GM19240 (cell line): ENCODE measurements at regions not wholly inside any gene's neighbourhood (a gene's known extent, or its start where the extent isn't known, plus 50 kb on each side); places are given as distances from the start of the nearest gene placed in this dataset.

Experiments
- DNase-seq: peaks from one replicate; pipeline ENCODE4 v3.0.0; 2011; ENCODE audit warnings: low spot score; ENCODE audit not compliant: insufficient read length

GRCh38 chr10:104505521-104506042 is 135.5 kb upstream of the SORCS3 start:
- DNase-seq, result no peak

DNA sequence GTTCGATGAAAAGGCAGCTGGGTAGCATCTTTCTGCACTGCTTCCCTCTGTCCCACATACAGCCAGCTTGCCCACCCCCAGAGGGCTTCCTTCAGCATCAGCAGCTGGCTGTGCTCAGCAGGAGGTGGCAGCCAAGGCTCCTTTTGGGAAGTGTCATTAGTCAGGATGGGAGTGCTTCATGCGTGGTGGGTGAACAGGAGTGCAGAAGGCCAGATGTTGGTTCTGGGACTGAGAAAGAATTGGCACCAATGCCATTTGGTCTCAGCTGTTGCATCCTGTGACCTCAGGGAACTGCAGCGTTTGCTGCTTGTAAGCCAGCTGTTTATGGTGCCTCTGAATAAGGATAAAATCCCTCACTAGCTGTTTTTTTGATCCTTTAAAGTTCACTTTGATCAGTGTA is 131.1 kb upstream of the SORCS3 start:
- DNase-seq, result no peak

GRCh38 chr10:104510644-104511043 is 130.4 kb upstream of the SORCS3 start:
- no peak for DNase-seq

DNA sequence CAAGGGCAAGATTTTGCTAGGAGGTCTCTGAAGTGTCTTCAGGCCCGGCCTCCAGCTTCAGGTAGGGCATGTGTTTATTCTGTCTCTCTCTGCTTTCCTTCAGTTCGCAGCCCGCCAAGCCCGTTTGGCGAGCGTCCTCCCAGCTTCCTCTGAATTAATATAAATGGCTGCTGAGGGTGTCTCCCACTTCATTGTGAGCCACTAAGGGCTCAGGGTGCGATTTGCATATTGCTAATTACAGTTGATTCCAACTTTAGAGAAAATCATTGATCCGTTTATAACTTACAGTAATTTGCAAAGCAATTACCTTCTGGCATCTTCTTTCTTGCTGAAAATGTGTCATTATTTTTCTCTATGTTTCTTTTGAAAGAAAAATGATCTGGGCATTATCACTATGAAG is 128.3 kb upstream of the SORCS3 start:
- no peak for DNase-seq

- no peak for DNase-seq
These were observed 125.4 kb upstream of the SORCS3 start for GRCh38 chr10:104515678-104516199.

GRCh38 chr10:104516986-104517385 is 124.1 kb upstream of the SORCS3 start:
- DNase-seq, result no peak

DNA sequence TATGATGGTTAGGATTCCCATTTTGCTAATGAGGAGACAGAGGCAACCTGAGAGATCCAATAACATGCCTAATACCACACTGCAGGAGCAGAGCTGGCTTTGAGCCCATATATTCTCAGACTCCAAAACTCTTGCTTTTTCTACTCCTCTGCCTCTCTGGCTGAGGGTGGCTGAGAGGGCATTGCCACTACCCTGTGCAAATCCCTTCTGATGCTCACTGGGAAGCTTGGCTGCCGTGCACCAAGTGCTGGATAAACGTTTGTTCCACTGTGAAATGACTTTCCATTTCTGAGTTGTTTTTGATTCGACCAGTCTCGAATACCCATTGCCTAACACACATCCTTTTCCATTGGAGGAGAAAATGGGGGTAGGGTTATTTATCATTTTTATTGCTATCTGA is 123.1 kb upstream of the SORCS3 start:
- DNase-seq, result no peak

DNA sequence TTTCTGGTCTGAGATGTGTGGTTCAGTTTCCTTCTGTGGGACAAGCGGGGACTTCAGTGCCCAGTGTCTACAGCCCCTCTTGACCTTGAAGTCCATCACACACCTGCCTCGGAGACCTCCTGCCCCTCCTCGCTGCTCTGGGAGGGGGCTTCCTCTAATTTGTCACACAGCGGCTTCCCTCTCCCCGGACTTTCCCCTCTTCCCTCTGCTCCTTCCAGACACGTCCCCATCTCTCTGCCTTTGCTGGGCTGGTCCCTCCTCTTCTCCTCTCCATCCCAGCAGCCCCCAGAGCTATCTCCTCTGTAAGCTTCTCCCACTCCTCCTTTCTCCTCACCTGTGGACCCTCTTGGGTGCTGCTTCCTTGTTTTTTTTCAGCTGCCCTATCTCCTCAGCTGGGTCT is 122.2 kb upstream of the SORCS3 start:
- no peak for DNase-seq

DNA sequence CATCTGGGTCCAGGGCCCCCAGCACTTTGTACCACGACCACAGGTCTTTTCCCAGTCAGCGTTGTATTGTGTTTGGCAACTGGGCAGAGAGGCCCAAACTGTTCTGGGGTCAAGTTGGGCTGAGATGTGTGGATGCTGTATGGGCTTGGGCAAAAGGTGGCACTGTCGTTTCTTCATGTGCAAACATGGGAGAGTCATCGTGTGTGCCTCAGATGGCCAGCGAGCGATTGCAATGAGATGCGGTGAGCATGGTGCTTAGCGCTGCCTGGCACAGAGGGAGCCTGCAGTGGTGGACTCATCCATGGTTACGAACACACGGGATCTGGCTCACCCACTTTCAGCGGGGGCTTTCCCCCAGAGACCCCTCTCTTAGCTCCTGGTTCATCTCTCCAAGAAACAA is 120.4 kb upstream of the SORCS3 start:
- no peak for DNase-seq

DNA sequence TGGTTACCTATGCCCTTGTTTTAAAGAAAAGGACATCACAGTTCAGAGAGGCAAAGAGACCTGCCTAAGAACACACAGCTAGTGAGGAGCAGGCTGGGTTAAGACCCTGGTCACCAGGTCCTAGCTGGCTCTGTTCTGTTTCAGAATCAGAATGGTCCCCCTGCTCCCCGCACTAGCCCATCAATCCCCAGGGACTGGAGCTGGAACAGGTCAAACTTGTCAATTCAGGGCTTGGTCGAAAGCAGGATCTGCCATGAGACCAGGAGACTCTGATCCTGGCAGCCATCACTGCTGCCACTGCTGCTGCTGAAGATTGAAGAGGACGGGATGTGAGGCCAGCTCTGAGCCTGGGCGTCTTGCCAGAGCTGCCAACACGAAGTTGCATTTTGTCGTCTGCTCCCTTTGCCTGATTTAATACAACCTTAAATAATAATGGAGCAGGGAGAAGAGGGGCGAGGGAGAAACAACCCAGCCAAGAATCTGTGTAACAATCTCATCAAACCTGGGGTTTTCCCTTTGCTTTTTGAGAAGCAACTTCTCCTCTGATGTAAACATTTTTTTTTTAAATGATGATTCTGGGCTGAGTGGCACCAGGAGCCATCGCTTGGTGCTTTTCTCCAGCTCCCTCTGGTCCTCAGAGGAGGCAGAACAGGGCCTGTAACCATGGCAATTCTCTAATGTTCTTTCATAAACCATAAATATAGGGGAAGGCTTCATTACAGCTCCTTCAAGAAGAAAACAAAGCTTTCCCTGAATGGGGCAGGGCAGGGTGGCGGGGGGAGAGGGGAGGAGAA is 119.0 kb upstream of the SORCS3 start:
- DNase-seq, result no peak

DNA sequence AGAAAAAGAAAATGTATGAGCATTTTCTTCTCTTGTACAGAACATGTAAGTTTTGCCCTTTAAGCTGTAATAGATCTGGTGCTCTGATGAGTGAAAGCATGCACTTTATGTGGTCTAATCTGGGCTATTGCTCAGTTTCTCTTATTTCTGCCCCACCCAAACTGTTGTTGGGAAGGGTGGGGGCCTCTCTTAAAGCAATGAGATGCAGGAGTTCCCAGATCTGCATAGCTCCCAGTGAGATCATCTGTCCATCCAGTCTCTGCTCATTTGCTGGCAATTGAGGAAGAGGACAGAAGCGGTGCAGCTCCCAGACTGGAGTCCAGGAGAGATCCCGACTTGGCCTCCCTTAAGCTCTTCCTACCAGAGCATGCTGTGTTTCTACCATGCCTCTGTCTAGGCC is 114.9 kb upstream of the SORCS3 start:
- no peak for DNase-seq

DNA sequence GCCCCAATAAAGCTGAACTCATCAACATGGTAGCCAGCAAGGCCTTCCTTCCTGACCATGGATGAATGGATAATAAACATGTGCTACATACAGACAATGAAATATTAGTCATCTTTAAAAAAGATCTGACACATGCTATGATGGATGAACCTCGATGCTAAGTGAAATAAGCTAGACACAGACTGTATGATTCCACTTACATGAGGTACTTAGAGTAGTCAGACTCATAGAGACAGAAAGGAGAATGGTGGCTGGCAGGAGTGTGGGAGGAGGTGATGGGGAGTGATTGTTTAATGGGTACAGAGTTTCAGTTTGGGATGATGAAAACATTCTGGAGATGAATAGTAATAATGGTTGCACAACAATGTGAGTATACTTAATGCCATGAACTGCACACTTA is 114.1 kb upstream of the SORCS3 start:
- DNase-seq, result no peak

GRCh38 chr10:104540181-104540580 is 100.9 kb upstream of the SORCS3 start:
- no peak for DNase-seq

GRCh38 chr10:104541820-104542219 is 99.3 kb upstream of the SORCS3 start:
- DNase-seq, result no peak

DNA sequence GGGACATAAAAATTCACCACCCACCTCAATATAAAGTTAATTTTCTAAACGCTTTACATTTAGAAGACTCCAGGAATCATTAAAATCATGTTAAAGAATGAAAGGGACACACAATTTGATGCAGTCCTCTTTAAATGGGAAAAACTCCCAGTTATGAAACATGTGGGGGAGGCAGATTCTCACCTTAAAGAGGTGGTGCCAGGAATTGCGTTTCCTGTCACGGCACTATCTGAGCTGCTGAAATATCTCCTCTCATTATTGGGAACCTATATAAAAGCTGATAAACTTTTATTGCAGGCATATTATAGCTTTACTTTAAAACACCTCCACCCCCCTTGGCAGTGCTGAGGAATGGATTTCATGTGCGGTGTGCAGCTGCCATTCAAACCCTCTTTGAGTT is 94.8 kb upstream of the SORCS3 start:
- no peak for DNase-seq

DNA sequence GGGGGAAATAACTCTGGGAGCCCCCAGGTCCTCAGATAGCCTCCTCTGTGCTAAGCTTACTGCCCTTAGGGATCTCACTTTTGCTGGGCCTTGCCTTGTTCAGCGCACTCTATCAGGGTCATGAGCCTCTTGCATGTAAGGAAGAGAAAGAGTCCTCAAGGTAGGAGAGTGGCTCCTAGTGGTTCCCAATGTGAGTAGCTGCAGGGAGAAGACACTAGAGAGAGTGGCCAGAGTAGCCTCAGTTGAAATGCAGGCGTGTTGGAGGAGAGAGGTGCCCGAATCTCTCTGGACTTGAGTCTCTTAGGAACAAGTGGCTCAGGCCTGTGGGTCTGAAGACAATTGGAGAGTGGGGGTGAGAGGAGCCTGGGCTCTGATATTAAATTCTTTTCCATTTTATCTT is 94.3 kb upstream of the SORCS3 start:
- DNase-seq, result no peak

- no peak for DNase-seq
These were observed 93.0 kb upstream of the SORCS3 start for GRCh38 chr10:104548090-104548489.

DNA sequence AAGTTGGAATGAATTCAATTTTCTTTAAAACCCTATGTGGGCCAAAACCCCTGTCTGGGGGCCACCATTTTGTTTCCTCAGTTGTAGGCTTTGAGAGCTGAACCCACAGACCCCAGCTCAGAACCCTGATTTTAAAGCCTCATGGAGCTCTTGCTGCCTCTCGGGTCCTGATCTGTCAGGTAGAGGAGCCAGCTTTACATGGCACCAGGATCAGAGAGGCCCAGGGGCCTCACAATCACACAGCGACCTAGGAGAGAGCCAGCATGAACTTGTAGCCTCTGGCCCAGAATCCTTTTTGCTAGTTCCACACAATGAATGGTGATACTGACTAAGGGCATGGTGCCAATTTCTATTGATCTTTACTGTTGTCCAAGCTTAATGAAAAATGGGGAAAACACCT is 84.3 kb upstream of the SORCS3 start:
- DNase-seq, result no peak

DNA sequence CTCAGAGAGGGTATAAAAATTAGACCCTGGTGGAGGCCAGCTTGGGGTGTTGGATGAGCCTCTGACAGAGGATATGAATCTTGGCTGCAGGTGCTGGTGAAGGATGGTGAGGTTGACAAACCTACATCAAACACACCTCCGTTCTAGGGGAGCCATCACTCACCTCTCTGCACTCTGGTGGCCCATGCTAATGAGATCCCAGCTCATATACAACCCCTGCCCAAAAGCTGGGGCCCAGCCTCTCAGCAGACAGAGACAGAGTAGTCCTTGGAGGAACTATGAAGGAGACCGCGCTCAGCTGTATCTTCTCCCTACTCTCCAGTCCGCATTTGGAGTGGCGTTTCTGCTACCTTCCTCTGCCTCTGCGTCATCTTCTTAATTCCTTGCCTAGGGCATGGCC is 83.1 kb upstream of the SORCS3 start:
- DNase-seq, result no peak

GRCh38 chr10:104559935-104560334 is 81.2 kb upstream of the SORCS3 start:
- DNase-seq, result no peak

DNA sequence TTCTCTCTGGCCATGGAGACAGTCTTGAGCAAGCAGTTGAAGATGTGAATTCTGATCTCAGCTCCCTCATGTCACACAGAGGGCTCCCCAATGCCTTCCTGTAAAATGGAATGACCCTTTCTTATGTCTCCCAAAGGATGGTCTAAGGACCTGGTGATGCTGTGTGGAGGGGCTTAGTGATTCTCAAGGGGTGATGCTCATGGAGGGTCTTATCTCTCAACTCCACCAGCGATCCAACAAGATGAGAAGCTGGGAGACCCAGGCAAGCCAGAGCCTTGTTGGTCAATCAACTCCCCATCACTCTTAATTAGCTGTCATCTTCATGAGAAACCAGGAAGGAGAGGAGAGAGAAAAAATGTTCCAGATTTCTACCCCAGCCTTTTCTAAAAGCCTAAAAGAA is 78.0 kb upstream of the SORCS3 start:
- no peak for DNase-seq

GRCh38 chr10:104563548-104563947 is 77.5 kb upstream of the SORCS3 start:
- no peak for DNase-seq

- no peak for DNase-seq
These were observed 66.7 kb upstream of the SORCS3 start for GRCh38 chr10:104574427-104574826.
